HG03342 (cell line): ENCODE measurements at regions not wholly inside any gene's neighbourhood (a gene's known extent, or its start where the extent isn't known, plus 50 kb on each side); places are given as distances from the start of the nearest gene placed in this dataset.

Source experiments
- ATAC-seq: cut with Tn5 transposase; IDR thresholded peaks from one replicate; pipeline ENCODE4 v1.9.1; 2021; ENCODE audit warnings: mild to moderate bottlenecking, moderate library complexity; ENCODE audit not compliant: unreplicated experiment

DNA sequence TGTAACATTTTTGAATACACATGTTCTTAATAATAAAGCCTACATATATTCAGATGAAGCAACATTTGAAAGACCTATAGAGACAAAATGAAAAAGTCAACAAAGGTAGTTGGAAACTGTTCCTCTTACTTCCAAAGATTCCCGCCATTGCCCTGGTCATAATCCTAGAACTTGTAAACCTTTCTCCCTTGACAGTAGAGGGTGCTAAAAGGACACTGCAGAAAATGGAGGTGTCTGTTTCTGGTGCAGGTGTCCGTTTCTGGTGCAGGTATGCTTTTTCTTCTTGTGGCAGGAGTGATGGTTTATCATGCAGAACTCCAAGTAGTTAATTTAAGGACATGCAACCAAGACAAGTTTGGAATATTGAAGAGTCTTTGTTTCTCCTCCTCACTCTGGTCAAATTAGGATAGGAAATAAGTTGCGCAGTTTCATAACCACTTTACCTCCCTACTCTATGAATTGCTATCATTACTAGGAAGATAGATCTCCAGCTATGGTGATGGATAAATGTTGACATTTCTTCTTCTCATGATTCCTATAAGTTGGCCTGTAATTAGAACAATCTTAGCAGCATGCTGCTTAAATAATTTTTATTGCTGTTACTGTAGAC is 56.0 kb upstream of the FAM174A start:
- ATAC-seq: peak; percentile 58

DNA sequence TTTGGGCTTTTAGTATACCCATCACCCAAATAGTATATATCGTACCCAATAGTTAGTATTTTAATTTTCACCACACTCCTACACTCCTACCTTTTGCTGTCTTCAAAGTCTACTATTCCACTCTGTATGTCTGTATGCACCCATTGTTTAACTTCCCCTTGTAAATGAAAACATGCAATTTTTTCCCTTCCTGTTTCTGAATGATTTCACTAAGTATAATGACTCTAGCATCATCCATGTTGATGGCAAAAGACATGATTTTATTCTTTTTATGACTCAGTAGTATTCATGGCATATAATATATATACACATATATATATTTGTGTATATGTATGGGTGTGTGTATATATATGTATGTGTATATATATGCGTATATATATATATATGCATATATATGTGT is 63.1 kb upstream of the FAM174A start:
- ATAC-seq: no peak

DNA sequence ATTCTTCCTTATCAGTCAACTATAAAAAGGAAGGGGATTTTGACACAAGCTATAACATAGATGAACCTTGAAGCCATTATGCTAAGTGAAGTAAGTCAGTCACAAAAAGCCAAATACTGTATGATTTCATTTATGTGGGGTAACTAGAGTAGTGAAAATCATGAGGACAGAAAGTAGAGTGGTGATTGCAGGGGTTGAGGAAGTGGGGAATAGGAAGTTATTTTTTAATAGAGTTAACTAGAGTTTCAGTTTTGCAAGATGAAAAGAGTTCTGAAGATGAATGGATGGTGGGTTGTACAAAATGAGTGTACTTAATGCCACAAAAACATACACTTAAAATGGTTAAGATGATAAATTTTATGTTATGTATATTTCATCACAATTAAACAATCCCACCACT is 65.4 kb upstream of the FAM174A start:
- ATAC-seq: peak; percentile 85

DNA sequence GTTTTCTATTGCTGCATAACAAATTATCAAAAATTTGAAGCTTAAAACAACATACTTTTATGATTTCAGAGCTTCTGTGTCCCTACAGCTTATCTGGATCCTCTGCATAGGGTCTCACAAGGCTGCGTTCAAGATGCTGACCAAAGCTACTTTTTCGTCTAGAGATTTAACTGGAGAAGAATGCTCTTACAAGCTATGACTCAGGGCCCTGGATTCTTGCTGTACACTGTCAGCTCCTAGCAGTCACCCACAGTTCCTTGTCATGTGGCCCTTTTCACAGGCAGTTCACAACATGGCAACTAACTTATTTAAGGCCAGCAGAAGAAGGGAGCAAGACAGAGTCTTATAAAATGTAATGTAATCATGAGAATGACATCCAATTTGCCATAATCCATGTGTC is 70.8 kb upstream of the FAM174A start:
- ATAC-seq: no peak

DNA sequence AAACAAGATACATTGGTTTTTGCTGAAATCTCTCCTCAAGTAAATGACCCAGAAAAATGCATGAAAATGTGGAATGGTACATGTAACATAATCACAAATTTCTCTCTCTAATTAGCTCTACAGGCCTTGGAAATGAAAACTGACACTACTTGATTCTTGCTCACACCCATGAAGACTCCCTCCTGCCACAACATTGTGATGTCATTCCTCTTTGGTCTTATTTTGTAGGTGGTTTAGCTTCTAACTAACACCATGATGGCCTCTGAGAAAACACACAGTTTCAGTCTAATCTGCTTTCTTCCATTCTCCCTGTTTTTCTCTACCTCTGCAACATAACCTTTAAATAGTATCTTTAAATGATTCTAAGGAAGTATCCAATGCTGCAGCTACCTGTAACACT is 78.6 kb upstream of the FAM174A start:
- ATAC-seq: no peak

GRCh38 chr5:100452126-100452525 is 83.0 kb upstream of the FAM174A start:
- ATAC-seq: no peak

DNA sequence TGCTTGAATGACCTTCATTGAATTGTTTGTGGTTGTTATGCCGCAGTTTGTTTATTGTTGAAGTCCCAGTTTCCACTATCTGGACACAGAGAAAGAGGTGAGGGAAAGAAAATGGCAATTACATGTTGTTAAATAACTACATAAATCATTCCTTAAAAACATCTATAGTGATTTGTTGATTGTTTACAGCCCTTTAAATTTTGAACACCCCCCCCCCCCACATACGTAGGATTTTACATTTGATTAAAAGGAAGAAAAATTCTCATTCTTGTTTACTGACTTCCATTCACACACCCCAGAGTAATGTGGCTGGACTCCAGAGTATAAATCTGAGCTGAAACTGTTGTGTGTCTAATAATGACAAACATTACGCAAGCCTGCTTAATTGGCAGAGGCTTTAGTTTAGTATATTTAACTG is 87.1 kb upstream of the FAM174A start:
- ATAC-seq: no peak

DNA sequence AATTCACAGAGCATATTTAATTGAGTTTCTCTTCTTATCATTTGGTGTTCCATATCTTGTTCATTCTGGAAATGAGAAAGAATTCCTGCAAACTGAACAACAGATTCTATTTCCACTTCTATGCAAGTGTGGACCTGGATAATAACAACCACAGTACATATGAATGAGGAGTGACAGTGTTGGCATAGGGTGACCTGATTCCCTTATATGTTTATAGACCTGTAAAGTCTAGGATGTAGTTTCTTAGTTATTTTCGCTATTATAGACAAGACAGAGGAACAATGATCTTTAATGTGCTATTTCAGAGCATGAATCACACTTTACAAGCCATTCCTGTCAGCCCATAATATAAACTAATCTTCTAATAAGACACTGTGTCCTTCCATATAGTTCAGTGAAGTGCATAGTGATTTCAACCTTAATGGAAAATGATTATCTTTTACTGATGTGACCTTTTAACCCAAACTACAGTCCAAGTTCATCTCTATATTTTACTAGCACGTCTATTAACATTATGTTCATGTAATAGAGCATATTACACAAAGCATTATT is 88.2 kb upstream of the FAM174A start:
- ATAC-seq: no peak

GRCh38 chr5:100444961-100445360 is 90.2 kb upstream of the FAM174A start:
- no peak for ATAC-seq

DNA sequence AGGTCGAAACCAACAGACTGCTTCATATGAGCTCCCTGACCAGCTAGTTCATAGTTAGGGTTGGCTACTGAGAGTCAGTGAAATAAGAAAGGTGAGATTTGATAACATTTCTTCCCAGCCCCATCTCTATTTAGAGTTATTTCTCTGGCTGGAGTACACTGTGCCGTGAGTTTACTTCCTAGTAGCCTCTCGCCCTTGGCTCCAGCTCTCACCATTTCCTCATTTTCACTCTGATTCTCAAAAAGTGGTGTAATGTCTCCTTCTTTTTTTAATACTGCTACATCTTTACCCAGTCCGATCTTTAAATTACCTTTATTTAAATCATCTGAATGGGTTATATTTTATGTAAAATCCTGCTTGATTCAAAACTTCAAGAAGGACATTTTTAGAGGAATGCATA is 100.4 kb upstream of the FAM174A start:
- ATAC-seq: no peak

DNA sequence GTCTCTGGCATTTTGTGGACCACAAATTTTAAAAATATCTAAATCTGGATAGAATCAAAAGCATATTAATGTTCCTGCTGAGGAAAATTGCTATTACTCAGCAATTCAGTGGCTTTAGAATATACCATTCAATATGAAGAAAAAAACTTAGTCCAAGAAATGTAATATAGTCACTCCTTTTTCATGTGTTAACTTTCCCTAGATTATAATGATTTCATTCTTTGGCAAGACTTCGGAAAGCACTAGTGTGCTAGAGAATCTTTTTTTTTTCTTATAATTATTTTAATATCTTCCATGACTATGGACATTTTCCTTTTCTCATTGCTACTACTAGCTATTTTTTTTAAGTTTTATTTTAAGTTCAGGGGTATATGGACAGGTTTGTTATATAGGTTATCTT is 102.4 kb upstream of the FAM174A start:
- ATAC-seq: no peak

GRCh38 chr5:100430268-100431195 is 104.6 kb upstream of the FAM174A start:
- ATAC-seq: peak; percentile 92

DNA sequence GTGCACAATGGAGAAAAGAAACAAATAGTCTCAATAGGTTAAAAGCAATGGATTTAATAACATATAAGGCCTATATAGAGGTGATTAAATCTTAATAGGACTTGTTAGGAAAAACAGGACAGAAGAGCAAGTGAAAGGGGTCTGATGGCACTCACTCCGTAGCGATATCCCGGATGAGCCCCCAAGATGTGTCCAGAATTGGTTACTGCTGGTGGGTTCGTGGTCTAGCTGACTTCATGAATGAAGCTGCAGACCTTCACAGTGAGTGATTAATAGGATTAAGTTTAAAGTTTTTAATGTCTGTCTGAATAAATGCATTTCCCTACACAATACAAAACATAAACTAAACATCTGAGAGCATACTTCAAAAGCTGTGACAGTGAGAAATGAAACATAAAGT is 110.4 kb upstream of the FAM174A start:
- no peak for ATAC-seq

- ATAC-seq: no peak
Observed at GRCh38 chr5:100424017-100424416, 111.2 kb upstream of the FAM174A start.

- no peak for ATAC-seq
Observed at GRCh38 chr5:100423330-100423729, 111.8 kb upstream of the FAM174A start.

GRCh38 chr5:100421360-100421759 is 113.8 kb upstream of the FAM174A start:
- ATAC-seq: no peak

GRCh38 chr5:100418231-100418630 is 116.9 kb upstream of the FAM174A start:
- no peak for ATAC-seq

- no peak for ATAC-seq
Observed at GRCh38 chr5:100409660-100410151, 125.5 kb upstream of the FAM174A start.

GRCh38 chr5:100407053-100407452 is 128.1 kb upstream of the FAM174A start:
- no peak for ATAC-seq

- no peak for ATAC-seq
Observed at GRCh38 chr5:100406640-100407039, 128.5 kb upstream of the FAM174A start.

- ATAC-seq: no peak
Observed at GRCh38 chr5:100402071-100402470, 133.1 kb upstream of the FAM174A start.

DNA sequence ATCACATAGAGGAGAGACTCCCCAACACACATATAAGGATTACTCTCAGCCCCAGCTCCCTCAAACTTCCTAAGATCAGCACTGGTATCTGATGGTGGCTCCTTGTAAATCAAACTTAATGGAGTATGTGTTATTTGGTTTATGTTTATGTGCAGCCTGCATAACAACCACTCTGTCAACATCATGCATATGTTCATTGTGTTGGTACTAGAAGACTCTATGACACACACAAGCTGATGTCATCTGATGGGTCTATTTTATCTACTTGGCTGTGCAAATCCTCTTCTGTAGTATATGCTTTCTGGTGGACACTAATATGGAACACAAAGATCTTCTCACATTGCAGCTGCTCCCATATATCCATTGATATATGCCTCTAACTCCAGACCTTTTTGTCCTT is 134.0 kb upstream of the FAM174A start:
- ATAC-seq: no peak
